K562 (cell line): ENCODE measurements at regions not wholly inside any gene's neighbourhood (a gene's known extent, or its start where the extent isn't known, plus 50 kb on each side); places are given as distances from the start of the nearest gene placed in this dataset.

Experiments used
- ATAC-seq: fragments of 200-7000 bp; cut with Tn5 transposase; 3 replicates; pipeline ENCODE4 v1.9.1; 2020; ENCODE audit warnings: moderate library complexity
- BruUV-seq: library from RNA; stranded (reverse); fragments of 400-500 nt; replicated peaks from 2 replicates; lab custom pipeline; 2021; lab: Mats Ljungman, UMichigan
- CTCF ChIA-PET: fragments of 300-600 bp; formaldehyde crosslinking; extraction: SDS; loops from one replicate; lab custom pipeline; 2021; ENCODE audit warnings: low intra/inter-chr PET ratio; lab: Yijun Ruan, JAX
- POLR2A ChIA-PET: fragments of 300-600, 350-650 bp; sonication (Branson Sonifier 250); formaldehyde crosslinking; extraction: SDS; loops from one replicate; lab custom pipeline; 2021; ENCODE audit warnings: antibody characterized with exemption, inconsistent platforms; lab: Yijun Ruan, JAX
- DNase-seq, 4 experiments: peaks; one replicate each; pipeline versions ENCODE4 v3.0.0 to v3.0.0-alpha.2; 2011 to 2018; ENCODE audit warnings: low spot score in 3 of 4, mixed read lengths in 3 of 4; ENCODE audit errors: extremely low read depth in 1 of 4
- FAIRE-seq: peaks from 2 replicates; lab custom pipeline; 2011; peaks lifted over from hg19 to GRCh38; lab: Jason Lieb, UNC
- H2AFZ ChIP-seq: 2 replicates; pipeline ENCODE4 v1.6.0; 2011; ENCODE audit warnings: low read depth, low read length, control low read depth, inconsistent platforms
- H3K27ac ChIP-seq: fragments of 200-600 bp; 3 replicates; pipeline ENCODE4 v1.8.0; 2011; ENCODE audit warnings: low read depth, mild to moderate bottlenecking, control low read depth, inconsistent platforms, low read length, moderate library complexity, mixed read lengths; ENCODE audit errors: extremely low read depth
- H3K27me3 ChIP-seq, 2 experiments: fragments of 300-600 bp in 1 of 2; 2 replicates in 1 of 2; 3 replicates in 1 of 2; pipeline versions ENCODE4 v1.6.0 to v1.8.0; 2011; ENCODE audit warnings: inconsistent platforms in 2 of 2, low read length in 2 of 2, mild to moderate bottlenecking in 1 of 2, mixed read lengths in 1 of 2, moderate library complexity in 1 of 2; ENCODE audit not compliant: control insufficient read depth in 2 of 2, insufficient read depth in 2 of 2
- H3K36me3 ChIP-seq: fragments of 300-600 bp; 3 replicates; pipeline ENCODE4 v1.8.0; 2011; ENCODE audit warnings: mild to moderate bottlenecking, low read length, inconsistent platforms; ENCODE audit not compliant: control insufficient read depth, insufficient read depth
- H3K4me1 ChIP-seq, 2 experiments: fragments of 200-600 bp in 1 of 2; replicated peaks in 1 of 2; 2 replicates in 1 of 2; 3 replicates in 1 of 2; pipeline versions ENCODE4 v1.5.1 to v1.8.0; 2011; ENCODE audit warnings: inconsistent platforms in 2 of 2, low read length in 2 of 2, mild to moderate bottlenecking in 1 of 2, mixed read lengths in 1 of 2, moderate library complexity in 1 of 2; ENCODE audit not compliant: control insufficient read depth in 2 of 2, insufficient read depth in 2 of 2
- H3K4me2 ChIP-seq: 2 replicates; pipeline ENCODE4 v1.6.1; 2011; ENCODE audit warnings: low read length, control low read depth, inconsistent platforms, mixed read lengths; ENCODE audit not compliant: insufficient read depth
- H3K4me3 ChIP-seq: fragments of 200-600 bp; sonication (generic), shearing (Covaris generic); 2 replicates; pipeline ENCODE4 v1.5.1; 2016; ENCODE audit warnings: control low read depth, inconsistent platforms
- H3K79me2 ChIP-seq: fragments of 200-600 bp; 3 replicates; pipeline ENCODE4 v1.8.0; 2011; ENCODE audit warnings: low read length, inconsistent platforms; ENCODE audit not compliant: control insufficient read depth, insufficient read depth
- H3K9ac ChIP-seq, 2 experiments: 2 replicates each; pipeline versions ENCODE4 v1.6.0 to v1.6.1; 2011; ENCODE audit warnings: low read depth in 2 of 2, low read length in 2 of 2, control low read depth in 1 of 2, inconsistent platforms in 1 of 2, mild to moderate bottlenecking in 1 of 2, mixed read lengths in 1 of 2; ENCODE audit not compliant: insufficient read depth in 1 of 2
- H3K9me1 ChIP-seq: one replicate; pipeline ENCODE4 v1.6.0; 2011; ENCODE audit warnings: inconsistent platforms, mild to moderate bottlenecking, low read length, moderate library complexity; ENCODE audit not compliant: control insufficient read depth, insufficient read depth
- H3K9me3 ChIP-seq: replicated peaks from 2 replicates; pipeline ENCODE4 v1.5.1; 2011; ENCODE audit warnings: low read depth, low read length, inconsistent platforms; ENCODE audit not compliant: control insufficient read depth, insufficient read depth
- H4K20me1 ChIP-seq: replicated peaks from 2 replicates; pipeline ENCODE4 v1.6.1; 2011; ENCODE audit warnings: low read length, inconsistent platforms, mixed read lengths; ENCODE audit not compliant: control insufficient read depth, insufficient read depth
- CGGBP1 ChIP-seq: fragments of 250-450 bp; sonication (Bioruptor Pico); IDR thresholded peaks from 2 replicates; pipeline ENCODE4 v1.9.0; 2021; ENCODE audit warnings: mild to moderate bottlenecking
- ELK3 ChIP-seq: fragments of 450-650 bp; formaldehyde crosslinking; IDR thresholded peaks from 2 replicates; pipeline ENCODE4 v1.4.0; 2020; ENCODE audit warnings: mild to moderate bottlenecking
- HEY1 ChIP-seq: fragments of 250-450 bp; sonication (Bioruptor Pico); IDR thresholded peaks from 2 replicates; pipeline ENCODE4 v1.5.0; 2020; ENCODE audit warnings: mild to moderate bottlenecking, moderate library complexity, borderline replicate concordance
- KAT8 ChIP-seq: fragments of 450-650 bp; IDR thresholded peaks from 2 replicates; pipeline ENCODE4 v1.6.1; 2016; ENCODE audit warnings: low read depth, mild to moderate bottlenecking
- KDM5B ChIP-seq: fragments of 200-600 bp; sonication (generic); IDR thresholded peaks from 2 replicates; pipeline ENCODE4 v1.6.1; 2012; ENCODE audit warnings: low read depth, mild to moderate bottlenecking, moderate library complexity, low read length, control low read depth, inconsistent platforms; ENCODE audit not compliant: insufficient replicate concordance
- KLF16 ChIP-seq: IDR thresholded peaks from 2 replicates; pipeline ENCODE4 v1.6.1; 2016; ENCODE audit warnings: antibody characterized with exemption
- MAFG ChIP-seq: fragments of 450-650 bp; conservative IDR thresholded peaks from 2 replicates; pipeline ENCODE4 v1.6.1; 2016; ENCODE audit warnings: missing genetic modification characterization, missing compliant biosample characterization
- SAFB ChIP-seq: fragments of 200-400 bp; formaldehyde crosslinking; IDR thresholded peaks from 2 replicates; pipeline ENCODE4 v1.6.1; 2017; ENCODE audit warnings: low read depth, low read length, borderline replicate concordance
- SMAD2 ChIP-seq: fragments of 150-350 bp; IDR thresholded peaks from 2 replicates; pipeline ENCODE4 v1.6.1; 2014; ENCODE audit warnings: low read depth, mild to moderate bottlenecking, low read length
- SMAD3 ChIP-seq: fragments of 450-650 bp; formaldehyde crosslinking; conservative IDR thresholded peaks from 2 replicates; pipeline ENCODE4 v1.4.0; 2020; ENCODE audit warnings: mild to moderate bottlenecking
- TFE3 ChIP-seq: fragments of 450-650 bp; formaldehyde crosslinking; IDR thresholded peaks from 2 replicates; pipeline ENCODE4 v1.4.0; 2020; ENCODE audit warnings: mild to moderate bottlenecking, mixed read lengths
- VEZF1 ChIP-seq: fragments of 200-800 bp; sonication (Bioruptor generic); IDR thresholded peaks from 2 replicates; pipeline ENCODE4 v1.6.1; 2017; ENCODE audit warnings: missing genetic modification characterization, missing compliant biosample characterization
- ZC3H11A ChIP-seq: IDR thresholded peaks from 2 replicates; pipeline ENCODE4 v1.6.1; 2012; ENCODE audit warnings: low read depth, low read length, improper control_type of control experiment
- ZFP1 ChIP-seq: fragments of 450-650 bp; formaldehyde crosslinking; IDR thresholded peaks from 2 replicates; pipeline ENCODE4 v1.4.0; 2020; ENCODE audit warnings: mild to moderate bottlenecking, mixed read lengths
- ZNF197 ChIP-seq: fragments of 200-800 bp; sonication (Bioruptor generic); IDR thresholded peaks from 2 replicates; pipeline ENCODE4 v1.6.1; 2016; ENCODE audit warnings: low read depth, missing genetic modification characterization, missing compliant biosample characterization
- ZNF316 ChIP-seq: fragments of 450-650 bp; IDR thresholded peaks from 2 replicates; pipeline ENCODE4 v1.6.1; 2016
- ZNF444 ChIP-seq: fragments of 250-450 bp; sonication (Bioruptor Pico); IDR thresholded peaks from 2 replicates; pipeline ENCODE4 v1.4.0; 2020; ENCODE audit warnings: mild to moderate bottlenecking, moderate library complexity
- ZNF655 ChIP-seq: fragments of 250-450 bp; sonication (Bioruptor Pico); IDR thresholded peaks from 2 replicates; pipeline ENCODE4 v1.5.0; 2021
- ZNF77 ChIP-seq: fragments of 250-450 bp; sonication (Bioruptor Pico); IDR thresholded peaks from 2 replicates; pipeline ENCODE4 v1.5.0; 2020
- WGBS: fragments of 100-300 bp; shearing (Covaris generic); methylation state at CpG from one replicate; pipeline ENCODE4 v1.1.6; 2016; ENCODE audit warnings: low coverage, mixed read lengths; ENCODE audit not compliant: insufficient coverage; ENCODE audit errors: missing lambda C conversion rate; 5-methylcytosine and 5-hydroxymethylcytosine counted together
- in situ Hi-C: fragments of 300-500 bp; cut with MboI; formaldehyde crosslinking; loops from 4 replicates; pipeline ENCODE4 v1.15.0; 2018; ENCODE audit warnings: inconsistent platforms, mixed read lengths
- intact Hi-C: fragments of 100-400 bp; cut with micrococcal nuclease; formaldehyde crosslinking; loops from 2 replicates; pipeline ENCODE4 v1.14.2; 2022

GRCh38 chr18:5628512-5629255 is 84.9 kb upstream of the EPB41L3 start:
- Histone ChIP-seq H2AFZ (no peak overlapping the region), H3K4me1 (peaks cover 0 to 16% of the 10 kb centered on the region in 2 experiments; a peak in 2 of 5 replicates), H3K9ac (no peak overlapping the region), H3K9me1 (no peaks in the 10 kb centered on the region), H3K79me2 (no peaks in the 10 kb centered on the region)
- ATAC-seq (no peak), DNase-seq (no peak)
- ChIA-PET CTCF (no interaction called here), POLR2A (no interaction called here)
- 12% methylated on average over 61 of the region's 90 CpGs for WGBS
- TF ChIP-seq KLF16, result no peak
- no peak for TF ChIP-seq MAFG
- TF ChIP-seq ELK3, result no peak
- no peak for TF ChIP-seq ZNF316
- no peak for TF ChIP-seq ZNF444 (CRISPR knock-in tag)
- no peak for TF ChIP-seq SAFB
- TF ChIP-seq KAT8, result no peak
- no peak for TF ChIP-seq CGGBP1 (CRISPR knock-in tag)
- TF ChIP-seq ZNF197, result no peak
- TF ChIP-seq KDM5B, result no peak
- TF ChIP-seq TFE3 (CRISPR knock-in tag), result no peak
- TF ChIP-seq SMAD3 (CRISPR knock-in tag), result no peak
- no peak for TF ChIP-seq VEZF1 (CRISPR knock-in tag)
- TF ChIP-seq HEY1 (CRISPR knock-in tag), result no peak
- TF ChIP-seq ZC3H11A, result no peak
- TF ChIP-seq ZFP1 (CRISPR knock-in tag), result no peak
- no peak for TF ChIP-seq ZNF77 (CRISPR knock-in tag)
- TF ChIP-seq ZNF655, result no peak
- no peak for TF ChIP-seq SMAD2
- TF ChIP-seq, all 486 proteins: peak for 0
- no TSS peak for BruUV-seq
- H3K4me3 ChIP-seq, result no peak overlapping the region
- H3K9me3 ChIP-seq, result no peaks in the 10 kb centered on the region
- no peaks in the 10 kb centered on the region for H3K36me3 ChIP-seq
- in situ Hi-C loops, result no loop called here
- FAIRE-seq, result no peak
- H3K27me3 ChIP-seq, result no peaks in the 10 kb centered on the region
- H3K27ac ChIP-seq, result no peak overlapping the region
- intact Hi-C loops, result no loop called here
- no peak overlapping the region for H3K4me2 ChIP-seq
- no peaks in the 10 kb centered on the region for H4K20me1 ChIP-seq
